Thoracic aorta (tissue), 2 donors: ENCODE measurements at regions not wholly inside any gene's neighbourhood (a gene's known extent, or its start where the extent isn't known, plus 50 kb on each side); places are given as distances from the start of the nearest gene placed in this dataset.

Experiments
- ATAC-seq: fragments of 150-250 bp; one replicate; pipeline ENCODE4 v1.8.0; 2017; ENCODE audit warnings: low read depth; ENCODE audit not compliant: insufficient number of reproducible peaks, low FRiP score
- DNase-seq: peaks from one replicate; pipeline ENCODE4 v3.0.0-alpha.2; 2020; ENCODE audit warnings: low spot score
- H3K27ac ChIP-seq, 2 donors: fragments of 200-600 bp; sonication (generic); 1 replicate in 1 of 2; 2 replicates in 1 of 2; pipeline ENCODE4 v1.5.1; 2016; ENCODE audit warnings: mild to moderate bottlenecking in 2 of 2, moderate library complexity in 2 of 2
- H3K27me3 ChIP-seq: fragments of 200-600 bp; sonication (generic); replicated peaks from 2 replicates; pipeline ENCODE4 v1.6.0; 2016; ENCODE audit warnings: mild to moderate bottlenecking; ENCODE audit not compliant: insufficient read depth
- H3K36me3 ChIP-seq: fragments of 200-600 bp; sonication (generic); one replicate; pipeline ENCODE4 v1.5.1; 2016
- H3K4me1 ChIP-seq, 2 donors: fragments of 200-600 bp; sonication (generic); 1 replicate in 1 of 2; 2 replicates in 1 of 2; pipeline versions ENCODE4 v1.5.1 to v1.6.0; 2016; ENCODE audit warnings: low read depth in 2 of 2, mild to moderate bottlenecking in 1 of 2; ENCODE audit not compliant: control insufficient read depth in 1 of 2
- H3K4me3 ChIP-seq: fragments of 200-600 bp; sonication (generic); 2 replicates; pipeline ENCODE4 v1.5.1; 2016; ENCODE audit warnings: mild to moderate bottlenecking
- H3K9me3 ChIP-seq: fragments of 200-600 bp; sonication (generic); 2 replicates; pipeline ENCODE4 v1.5.1; 2016
- CTCF ChIP-seq: fragments of 200-600 bp; sonication (generic); IDR thresholded peaks from one replicate; pipeline ENCODE4 v1.5.1; 2019; ENCODE audit warnings: antibody characterized with exemption

GRCh38 chr14:100473249-100473648 is 114.0 kb downstream of the BEGAIN start:
- DNase-seq (no peak), ATAC-seq (no peak)
- no peak overlapping the region for H3K27ac ChIP-seq
- H3K27me3 ChIP-seq: no peaks in the 10 kb centered on the region
- H3K36me3 ChIP-seq: no peaks in the 10 kb centered on the region
- H3K9me3 ChIP-seq: no peaks in the 10 kb centered on the region
- TF ChIP-seq CTCF: no peak
- H3K4me3 ChIP-seq: no peak overlapping the region
- peaks cover 5 to 10% of the 10 kb centered on the region in 2 donors for H3K4me1 ChIP-seq

- Histone ChIP-seq H3K4me1 (peaks cover 5 to 10% of the 10 kb centered on the region in 2 donors), H3K27me3 (no peaks in the 10 kb centered on the region), H3K4me3 (no peak overlapping the region), H3K9me3 (no peaks in the 10 kb centered on the region), H3K27ac (no peak overlapping the region), H3K36me3 (no peaks in the 10 kb centered on the region)
- ATAC-seq: no peak
- DNase-seq: no peak
- TF ChIP-seq CTCF: no peak
Observed at GRCh38 chr14:100474196-100474595, 113.0 kb downstream of the BEGAIN start.

DNA sequence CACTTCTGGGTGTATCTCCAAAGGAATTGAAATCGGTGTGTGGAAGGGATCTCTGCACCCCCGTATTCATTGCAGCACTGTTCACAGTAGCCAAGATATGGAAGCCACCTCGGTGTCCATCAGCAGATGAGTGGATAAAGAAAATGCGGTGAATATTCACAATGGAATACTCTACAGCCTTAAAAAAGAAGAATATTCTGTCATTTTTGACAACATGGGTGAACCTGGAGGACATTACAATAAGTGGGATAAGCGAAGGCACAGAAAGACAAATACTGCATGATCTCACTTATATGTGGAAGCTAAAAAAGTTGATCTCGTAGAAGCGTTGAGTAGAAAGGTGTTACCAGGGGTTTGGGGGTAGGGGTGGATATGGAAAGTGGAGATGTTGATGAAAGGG is 111.9 kb downstream of the BEGAIN start:
- ATAC-seq: no peak
- DNase-seq: no peak
- H3K9me3 ChIP-seq: no peaks in the 10 kb centered on the region
- no peaks in the 10 kb centered on the region for H3K27me3 ChIP-seq
- TF ChIP-seq CTCF: no peak
- H3K4me1 ChIP-seq: peaks cover 5 to 10% of the 10 kb centered on the region in 2 donors
- H3K27ac ChIP-seq: no peak overlapping the region
- H3K36me3 ChIP-seq: no peaks in the 10 kb centered on the region
- H3K4me3 ChIP-seq: no peak overlapping the region

GRCh38 chr14:100476012-100476822 is 111.0 kb downstream of the BEGAIN start:
- no peak for TF ChIP-seq CTCF
- peaks cover 5 to 10% of the 10 kb centered on the region in 2 donors for H3K4me1 ChIP-seq
- H3K27me3 ChIP-seq: no peaks in the 10 kb centered on the region
- no peaks in the 10 kb centered on the region for H3K9me3 ChIP-seq
- ATAC-seq (no peak), DNase-seq (no peak)
- H3K36me3 ChIP-seq: no peaks in the 10 kb centered on the region
- H3K27ac ChIP-seq: no peak overlapping the region
- H3K4me3 ChIP-seq: no peak overlapping the region

DNA sequence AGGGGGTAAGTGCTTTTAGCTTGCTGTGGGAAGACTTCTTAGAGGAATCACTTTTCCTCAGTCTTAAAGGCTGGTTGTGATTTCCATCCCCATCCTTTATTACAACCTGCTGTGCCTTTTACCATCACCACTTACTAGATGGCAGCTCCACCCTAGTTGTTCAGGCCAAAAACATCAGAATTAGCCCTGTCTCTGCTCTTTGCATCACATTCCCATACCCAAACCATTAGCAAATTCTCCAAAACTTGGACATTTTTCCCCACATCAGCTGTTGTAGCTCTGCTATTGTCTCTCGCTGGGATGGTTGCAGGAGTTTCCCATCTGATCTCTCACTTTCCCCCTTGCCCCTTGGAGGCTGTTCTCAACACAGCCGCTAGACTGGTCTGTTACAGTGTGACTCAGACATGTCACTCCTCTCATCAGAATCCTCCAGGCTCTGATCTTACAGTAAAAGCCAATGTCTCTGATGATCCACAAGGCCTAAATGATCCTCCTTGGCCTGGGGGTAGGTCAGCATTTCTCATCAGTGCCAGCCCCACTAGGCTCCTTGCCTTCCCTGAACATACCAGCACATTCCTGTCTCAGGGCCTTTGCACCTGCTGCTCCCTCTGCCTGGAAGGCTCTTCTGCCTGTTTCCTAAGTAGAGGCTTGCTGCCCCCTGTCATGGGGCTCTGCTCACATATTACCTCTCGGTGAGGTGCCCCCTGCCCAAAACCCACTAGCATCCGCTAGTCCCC is 102.5 kb downstream of the BEGAIN start:
- Histone ChIP-seq H3K27me3 (no peaks in the 10 kb centered on the region), H3K4me3 (no peak overlapping the region), H3K9me3 (no peaks in the 10 kb centered on the region), H3K27ac (no peak overlapping the region), H3K4me1 (no peaks in the 10 kb centered on the region), H3K36me3 (peaks cover 7% of the 10 kb centered on the region)
- ATAC-seq (no peak), DNase-seq (no peak)
- no peak for TF ChIP-seq CTCF
